ENCODE measurements at regions not wholly inside any gene's neighbourhood (a gene's known extent, or its start where the extent isn't known, plus 50 kb on each side); places are given as distances from the start of the nearest gene placed in this dataset.

DNA sequence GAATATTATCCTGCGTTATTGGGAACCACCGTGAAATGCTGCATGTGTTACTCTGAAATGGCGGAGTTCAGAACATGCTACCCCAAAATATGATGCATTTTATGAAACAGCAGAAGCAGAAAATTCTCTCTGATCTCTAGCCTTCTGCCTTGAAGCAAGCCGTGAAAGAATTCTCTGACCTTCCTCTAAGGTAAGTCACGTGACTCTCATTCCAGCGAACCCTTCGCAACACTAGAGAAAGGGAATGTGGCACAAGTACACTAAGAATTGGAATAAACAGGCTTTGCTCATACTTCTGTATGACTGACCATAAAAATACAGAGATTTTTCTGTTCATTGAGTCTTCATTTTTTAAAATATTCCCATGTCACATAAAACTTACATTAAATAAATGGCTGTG lies 805.6 kb upstream of the LRRC4C start:
- TF ChIP-seq, protein P1, sequence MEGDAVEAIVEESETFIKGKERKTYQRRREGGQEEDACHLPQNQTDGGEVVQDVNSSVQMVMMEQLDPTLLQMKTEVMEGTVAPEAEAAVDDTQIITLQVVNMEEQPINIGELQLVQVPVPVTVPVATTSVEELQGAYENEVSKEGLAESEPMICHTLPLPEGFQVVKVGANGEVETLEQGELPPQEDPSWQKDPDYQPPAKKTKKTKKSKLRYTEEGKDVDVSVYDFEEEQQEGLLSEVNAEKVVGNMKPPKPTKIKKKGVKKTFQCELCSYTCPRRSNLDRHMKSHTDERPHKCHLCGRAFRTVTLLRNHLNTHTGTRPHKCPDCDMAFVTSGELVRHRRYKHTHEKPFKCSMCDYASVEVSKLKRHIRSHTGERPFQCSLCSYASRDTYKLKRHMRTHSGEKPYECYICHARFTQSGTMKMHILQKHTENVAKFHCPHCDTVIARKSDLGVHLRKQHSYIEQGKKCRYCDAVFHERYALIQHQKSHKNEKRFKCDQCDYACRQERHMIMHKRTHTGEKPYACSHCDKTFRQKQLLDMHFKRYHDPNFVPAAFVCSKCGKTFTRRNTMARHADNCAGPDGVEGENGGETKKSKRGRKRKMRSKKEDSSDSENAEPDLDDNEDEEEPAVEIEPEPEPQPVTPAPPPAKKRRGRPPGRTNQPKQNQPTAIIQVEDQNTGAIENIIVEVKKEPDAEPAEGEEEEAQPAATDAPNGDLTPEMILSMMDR (IDR thresholded peaks at IDR 0.05 in 4 of 5, conservative IDR thresholded peaks at IDR 0.05 in 1 of 5): no peak
- TF ChIP-seq POLR2A (IDR thresholded peaks at IDR 0.05): no peak
